Activated CD8-positive, alpha-beta memory T cell treated with anti-CD3 and anti-CD28 coated beads for 24 hours (primary cell): ENCODE measurements at regions not wholly inside any gene's neighbourhood (a gene's known extent, or its start where the extent isn't known, plus 50 kb on each side); places are given as distances from the start of the nearest gene placed in this dataset.

ENCODE experiments used
- DNase-seq: peaks from one replicate; pipeline ENCODE4 v3.0.0-alpha.2; 2020

- DNase-seq: no peak
These were observed 224.3 kb upstream of the AMIGO2 start for GRCh38 chr12:47303995-47304560.

- no peak for DNase-seq
These were observed 223.4 kb upstream of the AMIGO2 start for GRCh38 chr12:47303207-47303606.

GRCh38 chr12:47302111-47302671 is 222.4 kb upstream of the AMIGO2 start:
- DNase-seq: no peak

- no peak for DNase-seq
These were observed 219.8 kb upstream of the AMIGO2 start for GRCh38 chr12:47299586-47299985.

- DNase-seq: no peak
These were observed 218.2 kb upstream of the AMIGO2 start for GRCh38 chr12:47297993-47298392.

GRCh38 chr12:47296828-47297227 is 217.1 kb upstream of the AMIGO2 start:
- no peak for DNase-seq

- no peak for DNase-seq
These were observed 213.6 kb upstream of the AMIGO2 start for GRCh38 chr12:47293406-47293805.

GRCh38 chr12:47286676-47287075 is 206.9 kb upstream of the AMIGO2 start:
- no peak for DNase-seq
